GM18868 (cell line): ENCODE measurements at regions not wholly inside any gene's neighbourhood (a gene's known extent, or its start where the extent isn't known, plus 50 kb on each side); places are given as distances from the start of the nearest gene placed in this dataset.
"Not testable (repeated sequence)": the region's sequence is repeated elsewhere in the genome, so short reads cannot be mapped to it uniquely, and the experiment has no call there.

Experiments used
- ATAC-seq: cut with Tn5 transposase; IDR thresholded peaks from one replicate; pipeline ENCODE4 v1.9.1; 2021; ENCODE audit warnings: mild to moderate bottlenecking, moderate library complexity; ENCODE audit not compliant: unreplicated experiment

DNA sequence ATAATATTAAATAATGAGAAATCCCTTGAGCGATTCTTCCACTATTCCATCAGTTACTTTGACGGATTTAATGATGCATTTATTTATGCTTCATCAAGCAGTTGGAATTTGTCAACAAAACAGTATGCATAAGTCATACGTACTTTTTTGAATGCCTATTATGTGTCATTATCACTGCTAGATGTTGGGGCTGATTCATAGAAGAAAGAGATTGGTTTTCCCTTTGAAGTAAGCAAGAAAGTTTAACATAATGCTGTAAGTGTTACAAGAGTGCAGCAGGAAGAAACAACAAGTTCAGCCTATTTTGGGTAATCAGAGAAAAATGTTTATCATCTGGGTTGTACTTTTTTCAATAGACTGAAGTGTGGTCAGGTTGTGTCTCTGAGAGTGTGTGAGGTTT lies 121.2 kb upstream of the RANBP3L start:
- ATAC-seq: no peak

DNA sequence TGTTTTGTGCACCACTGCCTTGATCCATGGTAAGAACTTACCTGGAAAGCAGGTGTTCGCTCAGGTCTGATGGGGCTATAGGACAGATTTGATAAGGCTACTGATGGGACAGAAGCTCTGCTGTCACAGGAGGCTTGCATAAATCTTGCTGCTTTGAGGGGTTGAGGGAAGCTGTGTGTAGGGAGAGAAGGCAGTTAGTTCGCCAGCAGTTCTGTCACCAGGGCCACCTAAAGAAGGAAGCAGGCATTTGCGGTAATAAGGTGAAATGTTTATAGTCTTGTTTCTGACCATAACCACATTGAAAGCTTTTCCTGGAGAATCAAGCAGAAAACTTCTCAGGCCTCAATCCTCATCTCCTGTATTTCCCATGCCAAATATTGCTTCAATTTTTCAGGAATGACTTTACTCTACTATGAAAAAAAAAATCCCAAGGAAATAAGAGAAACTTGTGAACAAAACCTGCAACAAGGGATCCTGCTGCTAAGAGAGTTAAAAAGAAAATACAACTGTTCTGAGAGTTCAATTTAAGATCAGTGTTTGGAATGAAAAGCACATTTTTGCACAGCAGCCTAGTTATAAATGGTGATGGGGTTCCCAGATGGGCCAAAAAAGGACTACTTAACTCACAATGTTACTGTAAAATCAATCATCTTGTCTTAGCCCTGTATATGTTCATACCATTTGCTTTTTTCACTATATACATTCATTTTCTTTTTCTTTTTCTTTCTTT lies 122.0 kb upstream of the RANBP3L start:
- ATAC-seq: no peak

DNA sequence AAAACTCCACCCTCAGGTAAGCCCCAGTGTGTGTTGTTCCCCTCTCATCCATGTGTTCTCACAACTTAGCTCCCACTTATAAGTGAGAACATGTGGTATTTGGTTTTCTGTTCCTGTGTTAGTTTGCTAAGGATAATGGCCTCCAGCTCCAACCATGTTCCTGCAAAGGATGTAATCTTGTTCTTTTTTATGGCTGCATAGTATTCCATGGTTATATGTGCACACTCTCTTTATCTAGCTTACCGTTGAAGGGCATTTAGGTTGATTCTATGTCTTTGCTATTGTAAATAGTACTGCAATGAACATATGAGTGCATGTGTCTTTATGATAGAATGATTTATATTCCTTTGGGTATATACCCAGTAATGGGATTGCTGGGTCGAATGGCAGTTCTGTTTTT lies 124.4 kb upstream of the RANBP3L start:
- ATAC-seq: not testable (repeated sequence)

DNA sequence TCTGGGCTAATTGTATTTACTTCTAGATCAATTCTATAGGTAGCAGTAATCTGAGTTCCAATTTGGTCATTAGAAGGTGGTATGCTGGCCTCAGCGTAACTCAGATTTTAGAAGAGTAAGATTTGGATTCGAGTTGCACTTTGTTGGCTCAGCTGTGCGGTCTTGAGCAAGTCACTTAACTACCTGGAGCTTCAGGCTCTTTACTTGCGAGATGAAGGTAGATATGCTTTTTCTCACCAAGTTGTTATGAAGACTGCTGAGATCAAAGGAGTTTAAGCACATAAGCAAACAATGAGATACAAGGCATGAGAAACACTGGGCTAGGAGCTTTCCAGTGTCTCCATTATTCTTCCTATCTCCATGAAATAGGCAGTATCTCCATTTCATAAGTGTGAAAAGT lies 133.8 kb upstream of the RANBP3L start:
- no peak for ATAC-seq

DNA sequence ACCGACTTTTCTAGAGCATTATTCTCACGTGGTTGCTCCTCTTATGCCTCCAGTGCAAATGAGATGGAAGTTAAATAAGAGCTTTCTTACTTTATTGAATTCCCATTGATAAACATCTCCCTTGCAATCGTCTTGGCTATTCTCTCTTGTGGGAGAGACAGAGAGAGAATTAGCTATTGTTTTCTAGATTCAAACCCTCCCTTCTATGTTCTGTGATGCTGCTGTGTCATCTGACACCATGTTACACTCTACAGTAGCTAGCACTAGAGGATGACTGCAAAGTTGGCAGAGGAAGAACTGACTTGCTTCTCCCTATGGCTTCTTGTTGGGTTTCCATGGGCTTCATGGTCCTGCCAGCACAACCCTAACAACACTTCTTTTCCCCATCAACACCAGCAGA lies 134.6 kb upstream of the RANBP3L start:
- ATAC-seq: no peak

DNA sequence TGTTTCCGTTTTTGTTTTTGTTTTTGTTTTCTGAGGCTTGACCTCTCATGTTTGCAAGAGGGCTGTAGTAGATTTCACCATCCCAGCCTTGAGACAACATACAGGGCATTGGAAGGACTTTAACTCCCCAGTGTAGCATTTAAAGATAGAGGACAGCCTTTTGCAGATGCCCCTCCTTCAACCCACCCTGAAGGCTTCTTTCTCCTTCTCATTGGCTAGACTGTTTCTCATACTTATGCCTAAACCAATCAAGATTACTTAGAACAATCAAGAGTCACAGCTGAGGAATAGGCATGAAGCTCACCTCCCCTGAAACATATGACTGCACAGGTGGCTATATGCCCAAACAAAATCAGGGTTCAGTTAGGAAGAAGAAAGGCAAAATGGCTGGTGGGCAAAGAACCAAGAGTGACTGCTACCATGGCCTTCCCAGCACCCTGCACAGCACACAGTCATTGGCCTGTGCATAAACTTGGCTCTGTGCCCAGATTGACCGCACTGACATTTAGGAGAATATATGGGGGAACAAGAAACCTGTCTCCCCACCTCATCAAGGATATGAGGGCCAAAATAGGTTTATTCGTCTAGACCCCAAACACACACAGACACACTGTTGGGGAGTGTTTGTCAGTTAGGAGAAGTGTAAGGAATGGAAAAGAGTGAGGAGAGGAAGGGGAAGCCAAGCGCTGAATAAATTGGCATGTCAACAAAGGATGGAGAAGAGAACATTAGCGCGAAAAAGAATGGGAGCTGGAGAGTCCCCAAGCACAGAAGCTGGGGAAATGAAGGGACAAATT lies 137.3 kb upstream of the RANBP3L start:
- ATAC-seq: no peak

DNA sequence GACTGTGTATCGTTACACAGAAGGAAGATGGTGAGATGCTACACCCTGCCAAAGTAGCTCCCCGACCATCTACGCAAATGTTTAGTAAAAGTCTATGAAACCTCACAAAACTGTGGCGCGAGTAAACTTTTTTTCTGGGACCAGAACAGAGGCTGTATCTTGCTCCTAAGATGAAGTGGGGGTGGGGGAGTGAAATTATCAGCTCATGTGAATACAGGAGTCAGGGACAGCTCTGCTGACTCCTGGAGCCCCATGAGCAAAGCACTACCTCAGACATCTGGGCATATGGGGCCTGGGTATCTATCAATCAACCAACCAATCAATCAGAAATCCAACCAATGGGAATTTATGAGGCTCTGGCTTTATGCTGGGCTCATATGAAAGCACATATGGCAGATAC lies 138.6 kb upstream of the RANBP3L start:
- ATAC-seq: no peak

DNA sequence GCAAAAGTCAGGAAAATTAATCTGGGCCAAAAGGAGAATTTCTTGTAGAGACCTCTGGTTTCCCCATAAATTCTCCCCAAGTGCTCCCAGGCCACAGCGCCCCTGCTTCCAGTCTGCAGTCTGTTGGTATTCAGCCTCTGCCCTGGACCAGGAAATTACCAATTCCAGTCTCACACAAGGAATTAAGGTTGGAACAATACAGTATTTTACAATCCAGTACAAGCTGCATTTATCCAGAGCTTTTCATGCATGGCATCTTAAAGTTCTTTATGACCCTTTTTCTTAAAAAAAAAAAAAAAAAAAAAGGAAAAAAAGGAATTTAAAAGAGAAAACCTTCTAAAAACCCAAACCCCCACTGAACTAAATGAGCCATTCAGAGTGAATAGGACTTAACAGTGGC lies 139.6 kb upstream of the RANBP3L start:
- ATAC-seq: no peak

DNA sequence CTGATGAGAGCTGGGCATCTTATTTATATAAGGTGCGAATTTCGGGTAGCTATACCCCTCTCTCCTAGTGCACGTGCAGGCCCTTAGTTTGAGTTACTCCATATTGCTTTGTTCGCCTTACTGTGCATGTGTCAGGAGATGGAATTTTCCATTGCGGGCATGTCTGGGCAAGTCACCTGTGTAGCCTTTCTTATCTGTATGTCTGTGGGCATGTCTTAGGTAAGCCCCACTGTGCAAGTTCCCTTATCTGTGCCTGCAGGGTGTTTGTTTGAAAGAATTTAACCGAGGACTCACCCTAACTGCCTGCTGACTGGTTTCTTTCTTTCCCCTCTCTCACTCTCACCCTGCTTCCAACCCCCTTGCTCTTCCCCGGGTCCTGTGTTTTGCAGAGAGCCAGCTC lies 140.7 kb upstream of the RANBP3L start:
- no peak for ATAC-seq

DNA sequence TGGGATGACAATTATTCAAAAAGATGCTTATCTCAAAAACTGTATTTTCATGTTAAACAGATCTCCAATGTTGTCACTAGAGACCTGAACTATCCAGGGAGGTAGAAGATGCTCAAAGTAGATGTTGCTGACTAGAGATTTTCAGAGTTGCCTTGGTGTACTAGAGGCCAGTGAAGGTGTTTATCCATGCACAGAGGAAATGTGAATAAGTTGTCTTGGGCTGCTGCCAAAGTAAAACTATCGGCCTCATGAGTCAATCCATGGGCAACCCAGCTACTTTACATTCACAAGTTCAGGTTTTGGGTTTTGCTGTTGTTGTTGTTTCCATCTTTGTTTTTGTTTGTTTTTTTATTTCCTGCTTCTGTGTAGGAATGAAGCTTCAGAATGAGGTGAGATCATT lies 141.1 kb upstream of the RANBP3L start:
- no peak for ATAC-seq

DNA sequence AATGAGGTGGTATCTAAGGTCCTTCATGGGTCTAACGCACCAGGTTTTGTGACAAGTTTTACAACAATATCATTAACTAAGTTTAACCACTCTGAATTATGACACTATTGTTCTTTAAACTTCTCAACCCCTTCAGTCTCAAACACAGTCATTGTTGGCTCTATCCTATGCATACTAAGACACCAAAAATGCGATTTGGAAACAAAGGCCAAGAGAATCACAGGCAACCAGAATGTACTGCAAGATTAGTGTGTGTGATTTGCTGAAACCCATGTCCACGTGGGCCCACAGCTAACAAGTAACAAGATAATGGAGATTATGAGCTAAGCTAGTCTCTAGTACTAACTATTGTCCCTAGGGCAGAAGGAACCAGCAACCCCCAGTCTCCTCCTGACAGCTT lies 142.2 kb upstream of the RANBP3L start:
- ATAC-seq: no peak

DNA sequence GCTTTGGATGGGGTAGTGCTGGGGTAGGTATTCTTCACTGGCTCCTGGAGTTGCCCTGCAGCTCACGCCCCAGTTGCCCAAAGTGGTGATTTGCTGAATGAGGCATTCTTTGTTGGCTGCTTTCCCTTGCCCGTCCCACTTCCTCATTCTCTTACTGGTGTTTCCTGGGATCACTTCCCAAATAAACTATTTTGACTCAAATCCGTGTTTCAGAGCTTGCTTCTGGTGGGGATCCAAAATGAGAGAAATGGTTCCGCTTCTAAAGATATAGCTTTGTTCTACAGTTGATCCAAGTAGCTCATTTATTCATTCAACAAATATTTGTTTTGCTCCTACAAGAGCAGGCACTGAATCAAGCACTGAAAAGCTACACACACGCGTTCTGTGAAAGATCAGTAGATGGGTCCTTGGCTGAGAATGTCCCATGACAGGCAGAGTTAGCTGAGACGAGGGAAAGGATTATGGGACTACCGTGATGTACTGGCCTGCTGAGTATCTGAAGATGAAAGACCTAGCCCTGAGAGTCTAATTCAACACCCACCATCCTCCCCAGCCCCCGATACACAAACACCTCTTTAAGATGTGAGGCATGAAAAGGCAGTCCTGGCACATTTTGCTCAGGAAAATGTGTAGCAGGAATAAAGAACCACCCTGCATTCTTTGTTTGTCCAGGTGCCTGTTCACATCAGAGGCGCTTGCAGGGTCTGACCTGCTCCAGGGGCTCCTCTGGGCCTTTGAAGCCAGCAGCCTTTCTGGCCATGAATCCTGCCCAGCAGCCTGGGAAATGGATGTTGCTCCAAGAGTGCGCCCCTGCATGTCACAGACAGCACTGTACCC lies 143.1 kb upstream of the RANBP3L start:
- no peak for ATAC-seq

DNA sequence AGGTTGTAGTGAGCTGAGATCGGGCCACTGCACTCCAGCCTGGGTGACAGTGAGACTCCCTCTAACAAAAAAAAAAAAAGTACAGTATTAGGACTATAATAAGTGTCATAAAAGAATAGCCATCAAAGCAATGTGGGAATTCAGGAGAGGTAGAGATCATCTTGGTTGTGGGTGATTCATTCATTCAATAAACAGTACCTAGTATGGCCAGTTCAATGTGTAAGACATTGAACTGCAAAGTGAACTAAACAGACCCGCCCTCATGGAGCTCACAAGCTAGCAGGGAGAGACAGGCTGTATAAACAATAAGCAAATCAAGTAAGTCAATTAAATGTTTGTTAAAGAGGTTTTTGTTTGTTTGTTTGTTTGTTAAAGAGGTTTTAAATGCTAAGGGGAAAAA lies 146.1 kb upstream of the RANBP3L start:
- ATAC-seq: no peak

DNA sequence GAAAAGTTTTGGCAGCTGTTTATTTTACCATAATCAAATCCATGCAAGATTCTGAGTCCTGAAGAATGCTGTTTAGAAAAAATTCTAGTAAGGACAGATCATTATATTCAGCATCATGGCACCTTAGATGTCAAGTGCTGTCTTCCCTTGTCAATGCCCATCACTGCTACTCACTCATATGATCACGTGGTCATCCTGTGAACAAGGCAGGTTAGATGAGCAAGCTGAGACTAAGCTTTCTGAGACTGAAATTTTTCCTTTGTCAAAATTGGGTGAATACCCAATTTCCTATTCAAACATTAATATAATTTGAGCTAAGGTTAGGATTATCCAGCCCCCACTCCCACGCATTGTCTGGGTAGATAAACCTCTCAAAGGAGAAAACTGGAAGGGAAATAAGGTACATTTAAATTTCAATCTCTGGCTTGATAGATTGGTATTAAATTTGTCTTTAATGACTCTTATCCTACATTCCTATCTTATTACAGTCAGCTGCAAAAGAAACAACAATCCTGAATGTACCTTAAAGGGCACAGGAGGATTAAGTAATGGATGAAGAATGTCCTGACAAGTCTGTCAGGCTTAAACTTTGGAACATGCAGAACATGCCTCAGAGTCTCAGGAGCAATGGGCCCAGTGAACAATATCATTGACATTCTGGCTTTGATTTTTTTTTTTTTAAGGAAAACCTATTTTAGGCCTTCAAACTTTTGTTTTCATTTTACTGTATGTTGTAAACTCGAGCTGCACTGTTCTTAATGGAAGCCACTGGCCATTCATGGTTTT lies 148.7 kb upstream of the RANBP3L start:
- ATAC-seq: no peak

DNA sequence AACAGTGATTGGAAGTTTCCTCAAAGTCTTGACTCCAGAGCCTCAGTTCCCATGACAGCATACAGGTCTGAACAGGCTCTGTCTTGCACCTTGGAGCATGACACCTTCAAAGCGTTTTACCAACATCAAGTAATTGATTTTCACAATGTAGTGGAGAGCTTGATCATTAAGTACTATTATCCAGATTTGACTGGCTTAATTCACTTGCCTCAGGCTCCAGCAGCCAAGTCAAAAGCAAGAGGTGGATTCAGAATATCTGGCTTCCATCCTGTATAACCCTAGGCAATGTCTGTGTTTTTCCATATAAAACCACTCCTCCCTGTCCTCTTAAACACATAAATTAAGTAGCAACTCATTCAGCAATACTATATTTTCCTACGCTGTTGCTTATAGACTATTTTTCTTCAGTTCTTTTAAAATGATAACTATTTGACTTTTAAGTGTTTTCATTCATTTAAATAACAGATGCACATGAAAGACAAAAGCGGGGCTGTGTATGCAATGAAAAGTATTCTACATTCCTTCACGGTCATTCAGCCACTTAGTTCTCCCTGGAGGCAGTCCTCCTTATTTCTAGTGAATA lies 150.8 kb upstream of the RANBP3L start:
- ATAC-seq: no peak

DNA sequence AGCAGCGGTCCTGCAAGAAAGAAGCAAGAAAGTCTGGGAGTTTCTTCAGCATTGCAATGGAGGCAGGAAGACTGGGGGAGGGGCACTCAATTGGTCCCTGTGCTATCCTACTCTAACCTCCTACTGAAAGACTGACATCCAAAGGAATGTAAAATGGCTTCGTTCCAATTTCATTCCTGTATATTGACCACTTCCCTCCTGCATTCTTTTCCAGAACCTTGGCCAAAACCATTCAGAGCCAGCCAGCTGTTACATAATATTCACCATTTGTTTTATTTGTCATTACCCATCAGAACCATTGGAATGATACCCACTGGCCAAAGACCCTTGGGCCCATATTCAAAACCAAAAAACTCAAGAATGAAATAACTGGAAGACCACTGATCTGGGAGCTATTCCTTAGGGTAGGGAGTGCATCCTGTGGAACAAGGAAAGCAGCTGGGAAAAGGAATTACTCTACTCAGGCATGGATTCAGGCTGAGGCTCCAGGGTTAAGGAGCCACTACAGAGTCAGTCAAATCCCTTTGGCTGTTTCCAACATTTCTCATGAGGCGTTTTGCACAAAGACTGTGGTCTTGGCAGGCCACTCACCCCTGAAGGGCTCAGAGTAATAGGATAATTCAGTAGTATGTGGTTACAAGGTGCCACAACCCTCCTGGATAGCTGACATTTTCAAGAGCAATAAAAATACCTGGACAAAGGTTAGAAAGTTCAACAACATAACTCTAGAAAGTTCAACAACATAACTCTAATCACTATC lies 148.7 kb upstream of the SLC1A3 start:
- no peak for ATAC-seq

DNA sequence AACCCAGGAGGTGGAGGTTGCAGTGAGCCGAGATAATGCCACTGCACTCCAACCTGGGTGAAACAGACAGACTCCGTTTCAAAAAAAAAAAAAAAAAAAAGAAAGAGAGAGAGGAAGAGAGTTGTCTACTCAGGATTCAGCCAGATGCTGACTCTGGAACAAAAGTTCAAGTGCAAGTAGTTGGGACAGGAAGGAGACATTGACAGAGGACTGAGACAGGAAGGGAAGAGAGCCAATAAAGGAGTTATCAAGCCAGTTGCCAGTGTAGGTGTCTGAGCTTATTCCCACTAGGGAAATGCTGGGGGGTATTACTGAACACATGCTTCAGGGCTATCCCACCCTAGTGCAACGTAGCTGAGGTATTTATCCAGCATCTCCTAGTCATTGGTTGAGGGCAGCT lies 147.7 kb upstream of the SLC1A3 start:
- no peak for ATAC-seq

DNA sequence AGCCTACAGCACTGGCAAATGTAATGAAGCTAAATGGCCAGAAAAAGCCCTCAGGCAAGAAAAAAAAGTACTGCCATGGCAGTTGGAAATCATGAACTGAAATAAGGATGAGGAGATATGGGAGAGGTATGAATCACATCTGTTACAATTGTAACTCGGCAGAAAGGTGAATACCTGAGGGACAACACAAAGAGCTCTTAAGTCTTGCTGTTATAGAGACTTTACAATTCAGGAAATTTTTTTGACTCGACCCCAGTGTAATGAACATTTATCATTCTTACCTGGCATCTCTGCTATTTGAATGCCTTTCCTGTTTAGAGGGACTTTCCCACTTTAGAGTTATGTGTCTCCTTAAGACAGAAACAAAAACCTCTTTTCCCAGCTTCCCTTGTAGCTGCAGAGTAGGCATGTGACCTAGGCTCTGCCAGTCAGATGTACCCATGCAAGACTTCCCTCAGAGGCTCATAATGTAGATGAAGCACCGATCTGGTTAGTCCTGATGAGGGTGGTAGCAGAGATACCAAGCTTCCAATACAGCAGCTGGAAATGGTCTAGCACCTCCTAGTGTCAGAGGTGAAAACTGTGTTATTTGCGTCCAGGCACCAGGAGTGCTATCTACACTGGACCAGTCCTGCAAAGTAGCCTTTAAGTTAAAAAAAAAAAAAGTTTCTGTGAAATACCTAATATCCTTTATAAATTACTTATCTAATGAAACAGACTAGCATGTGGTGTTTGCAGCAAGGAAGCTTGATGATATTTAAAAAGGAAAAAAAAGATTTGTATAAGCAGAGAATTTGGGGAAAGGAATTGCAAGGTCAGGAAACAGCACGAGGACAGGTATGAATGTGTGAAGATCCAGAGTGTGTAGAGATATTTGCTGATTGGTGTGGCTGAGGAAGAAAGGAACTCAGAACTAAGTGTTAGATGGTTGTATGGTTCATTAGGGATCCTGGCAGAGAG lies 146.9 kb upstream of the SLC1A3 start:
- ATAC-seq: no peak
